HG03442 (cell line): ENCODE measurements at regions not wholly inside any gene's neighbourhood (a gene's known extent, or its start where the extent isn't known, plus 50 kb on each side); places are given as distances from the start of the nearest gene placed in this dataset.

Experiments
- ATAC-seq: cut with Tn5 transposase; IDR thresholded peaks from one replicate; pipeline ENCODE4 v1.9.1; 2021; ENCODE audit warnings: mild to moderate bottlenecking, moderate library complexity; ENCODE audit not compliant: unreplicated experiment

DNA sequence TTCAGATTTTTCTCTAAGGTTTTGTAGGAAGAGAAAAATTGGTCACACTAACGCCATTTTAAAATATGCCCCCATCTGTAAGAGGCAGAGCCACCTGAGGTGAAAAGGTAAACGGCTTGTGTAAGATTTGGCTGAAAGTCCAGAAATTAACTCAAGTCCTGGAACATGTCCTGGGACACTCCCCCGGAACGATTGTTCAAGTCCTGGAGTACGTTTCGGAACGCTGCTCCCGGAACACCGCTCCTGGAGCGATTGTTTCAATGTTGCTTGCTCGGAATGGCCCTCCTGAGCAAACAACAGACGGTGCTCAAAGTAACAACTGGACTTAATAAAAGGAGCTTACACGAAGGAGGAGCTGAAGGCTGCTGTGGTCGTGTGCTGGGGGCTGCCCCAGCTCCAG lies 796.5 kb upstream of the SLIT2 start:
- ATAC-seq, result no peak

DNA sequence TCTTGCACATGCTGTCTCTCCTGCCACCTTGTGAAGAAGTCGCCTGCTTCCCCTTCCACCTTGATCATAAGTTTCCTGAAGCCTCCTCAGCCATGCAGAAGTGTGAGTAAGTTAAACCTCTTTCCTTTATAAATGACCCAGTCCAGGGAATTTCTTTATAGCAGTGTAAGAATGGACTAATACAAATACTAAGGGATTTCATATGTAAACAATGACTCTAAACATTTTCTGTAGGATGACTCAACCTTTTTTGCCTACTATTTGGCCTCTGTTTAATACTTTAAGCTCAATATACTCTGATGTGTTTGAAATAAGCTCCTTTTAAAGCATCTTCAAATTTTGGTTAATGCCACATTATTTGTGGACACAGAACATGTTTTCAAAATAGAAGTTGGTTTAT lies 813.5 kb upstream of the SLIT2 start:
- no peak for ATAC-seq

DNA sequence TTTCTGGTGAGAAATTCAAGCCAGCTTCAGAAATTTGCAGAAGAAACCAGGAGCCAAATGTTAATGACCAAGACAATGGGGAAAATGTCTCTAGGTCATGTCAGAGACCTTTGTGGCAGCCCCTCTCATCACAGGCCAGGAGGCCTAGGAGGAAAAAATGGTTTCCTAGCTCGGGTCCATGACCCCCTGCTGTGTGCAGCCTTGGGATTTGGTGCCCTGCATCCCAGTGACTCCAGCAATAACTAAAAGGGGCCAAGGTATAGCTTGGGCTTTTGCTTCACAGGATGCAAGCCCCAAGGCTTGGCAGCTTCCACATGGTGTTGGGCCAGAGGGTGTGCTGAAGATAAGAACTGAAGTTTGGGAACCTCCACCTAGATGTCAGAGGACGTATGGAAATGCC lies 814.7 kb upstream of the SLIT2 start:
- no peak for ATAC-seq

DNA sequence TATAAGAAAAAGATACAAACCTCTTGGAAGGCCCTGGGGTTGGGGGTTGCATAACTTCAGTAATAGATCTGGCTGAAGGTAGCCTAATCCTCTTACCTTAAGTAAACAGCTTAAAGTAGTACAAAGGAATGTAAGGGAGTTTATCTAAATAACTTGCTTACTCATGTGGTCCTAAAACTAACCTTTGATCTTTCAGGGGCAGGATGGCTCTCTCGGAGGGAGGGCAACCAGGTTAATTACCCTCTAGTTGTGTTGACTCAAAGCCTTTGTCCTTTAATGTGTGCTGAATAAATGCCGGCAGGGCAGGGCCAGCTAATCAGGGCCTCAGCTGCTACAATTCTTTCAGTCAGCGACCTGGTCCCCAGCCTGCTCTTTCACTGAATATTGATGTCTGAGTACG lies 822.0 kb upstream of the SLIT2 start:
- no peak for ATAC-seq

DNA sequence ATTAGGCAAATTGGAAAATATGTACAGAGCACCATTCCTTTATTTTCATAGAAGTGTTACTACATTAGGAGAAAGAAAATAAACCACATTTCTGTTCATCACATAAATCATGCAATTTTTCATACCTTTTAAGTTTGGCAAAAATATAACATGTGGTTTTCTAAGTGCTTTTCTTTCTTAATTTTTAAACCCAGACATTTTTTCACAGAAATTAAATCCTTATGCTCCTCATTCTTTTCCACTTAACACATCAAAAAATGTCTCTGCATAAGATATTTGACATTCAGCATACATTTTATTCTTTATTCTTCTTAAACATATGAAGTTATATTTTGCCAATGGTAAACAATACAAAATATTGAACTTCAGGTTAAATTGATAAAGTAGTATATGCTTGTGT lies 826.6 kb upstream of the SLIT2 start:
- ATAC-seq, result no peak

DNA sequence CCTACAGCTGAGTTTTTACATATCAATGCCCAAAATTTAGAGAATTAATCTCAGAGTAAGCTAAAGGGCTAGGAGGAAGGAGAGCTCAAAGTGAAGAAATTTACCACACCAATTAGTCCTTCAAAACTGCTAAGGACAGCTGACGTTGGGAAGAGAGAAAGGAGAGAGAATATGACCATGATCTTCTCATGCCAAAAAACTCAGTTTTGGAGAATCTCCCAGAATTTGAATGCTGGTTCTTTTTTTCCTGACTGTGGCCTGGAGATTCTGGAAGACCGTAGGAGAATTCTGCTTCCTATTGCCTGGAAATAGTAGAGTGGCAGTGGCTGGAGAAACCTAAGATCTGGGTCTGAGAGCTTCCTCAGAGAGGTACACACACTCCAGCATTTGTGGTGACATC lies 834.4 kb upstream of the SLIT2 start:
- ATAC-seq, result no peak

DNA sequence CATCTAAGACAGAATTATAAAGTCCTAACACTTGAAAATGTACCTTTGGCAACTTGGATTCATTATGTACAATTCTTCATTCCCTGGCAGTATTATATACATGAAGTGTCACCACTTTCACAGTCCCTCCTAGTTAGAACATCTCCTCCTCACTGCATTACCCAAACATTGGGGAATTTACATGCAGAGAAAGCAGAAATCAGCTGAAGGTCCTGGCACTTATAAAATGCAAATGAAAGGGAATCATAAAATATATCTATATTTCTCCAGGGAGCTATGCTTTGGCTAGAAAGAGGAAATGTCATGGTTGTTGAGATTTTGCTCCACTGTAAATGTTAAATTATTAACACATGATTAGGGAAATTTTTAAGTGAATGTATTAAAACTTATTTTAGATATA lies 835.6 kb upstream of the SLIT2 start:
- ATAC-seq, result no peak

DNA sequence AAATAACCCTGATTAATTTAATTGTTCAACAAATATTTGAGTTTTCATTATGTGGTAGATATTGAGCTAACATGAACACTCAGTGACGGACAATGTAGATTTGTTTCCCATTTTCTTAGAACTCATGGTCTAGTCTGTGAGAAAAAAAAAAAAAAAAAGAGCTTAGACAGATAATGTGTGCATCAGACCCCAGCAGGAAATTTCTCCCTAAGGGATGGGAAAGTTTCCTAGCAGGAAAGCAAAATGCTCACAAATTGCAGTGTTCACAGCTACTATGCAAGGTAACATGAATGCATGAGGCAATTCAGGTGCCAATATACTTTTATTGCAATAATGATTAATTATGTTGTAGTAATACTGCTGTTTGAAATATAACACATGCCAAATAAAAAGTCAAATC lies 843.2 kb upstream of the SLIT2 start:
- no peak for ATAC-seq

DNA sequence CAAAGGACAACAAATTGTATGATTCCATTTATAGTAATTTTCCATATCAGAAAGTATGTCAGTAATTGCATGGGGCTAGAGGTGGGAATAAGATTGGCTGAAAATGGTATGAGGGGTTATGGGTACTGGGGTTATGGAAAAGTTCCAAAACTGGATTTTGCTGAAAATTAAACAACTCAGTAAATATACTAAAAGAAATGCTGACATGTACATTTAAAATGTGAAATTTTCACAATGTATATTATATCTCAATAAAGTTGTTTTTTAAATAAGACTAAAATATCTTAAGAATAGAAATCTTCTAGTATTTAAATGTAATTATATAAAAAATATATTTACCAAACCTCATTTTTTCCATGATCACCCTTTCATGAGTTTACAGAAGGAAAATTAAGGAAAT lies 844.9 kb upstream of the SLIT2 start:
- no peak for ATAC-seq

DNA sequence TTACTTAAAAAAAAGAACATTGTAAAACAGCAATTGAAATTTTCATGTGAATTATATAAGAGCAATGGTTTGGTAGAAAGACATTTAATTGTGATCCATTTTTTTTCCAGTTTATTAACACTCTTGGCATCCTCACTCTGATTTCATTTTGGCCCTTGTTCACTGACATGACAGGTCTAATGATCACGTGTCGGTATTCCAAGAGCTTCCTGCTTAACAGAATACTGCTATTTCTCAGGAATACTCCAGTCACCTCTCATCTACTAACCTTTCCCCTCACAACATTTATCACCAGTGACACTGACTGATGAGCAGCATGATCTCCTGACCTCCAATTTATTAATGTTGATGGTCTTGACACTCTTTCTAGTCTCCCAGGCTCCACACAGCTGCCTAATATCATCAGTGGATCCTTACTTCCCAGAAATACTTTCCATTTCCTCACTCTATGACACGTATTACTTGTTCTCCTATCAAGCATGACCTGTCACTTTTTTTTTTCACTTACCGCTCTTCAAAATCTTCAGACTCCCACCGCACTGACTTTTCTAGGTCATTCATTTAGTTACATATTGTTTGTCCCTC lies 847.8 kb upstream of the SLIT2 start:
- no peak for ATAC-seq

DNA sequence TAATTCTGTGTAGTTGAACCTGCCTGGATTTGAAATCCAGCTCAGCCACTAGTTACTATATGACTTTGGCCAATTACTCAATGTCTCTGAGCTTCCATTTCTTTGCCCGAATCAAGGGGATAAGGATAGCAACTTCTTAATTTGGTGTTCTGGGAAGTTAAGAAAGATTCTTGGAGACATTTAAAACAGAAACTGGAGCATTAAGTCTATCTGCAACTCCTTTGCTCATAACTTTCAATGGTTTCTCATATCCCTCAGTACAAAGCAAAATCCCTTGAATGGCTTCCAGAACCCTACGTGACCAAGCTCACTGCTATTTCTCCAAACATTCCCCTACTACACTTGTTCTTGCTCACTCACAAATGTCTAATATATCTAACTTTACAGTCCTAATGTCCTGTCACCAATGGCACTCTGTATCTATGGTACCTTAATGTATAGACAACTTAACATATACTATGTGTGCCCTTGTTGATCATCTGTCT lies 849.1 kb upstream of the SLIT2 start:
- ATAC-seq, result no peak

DNA sequence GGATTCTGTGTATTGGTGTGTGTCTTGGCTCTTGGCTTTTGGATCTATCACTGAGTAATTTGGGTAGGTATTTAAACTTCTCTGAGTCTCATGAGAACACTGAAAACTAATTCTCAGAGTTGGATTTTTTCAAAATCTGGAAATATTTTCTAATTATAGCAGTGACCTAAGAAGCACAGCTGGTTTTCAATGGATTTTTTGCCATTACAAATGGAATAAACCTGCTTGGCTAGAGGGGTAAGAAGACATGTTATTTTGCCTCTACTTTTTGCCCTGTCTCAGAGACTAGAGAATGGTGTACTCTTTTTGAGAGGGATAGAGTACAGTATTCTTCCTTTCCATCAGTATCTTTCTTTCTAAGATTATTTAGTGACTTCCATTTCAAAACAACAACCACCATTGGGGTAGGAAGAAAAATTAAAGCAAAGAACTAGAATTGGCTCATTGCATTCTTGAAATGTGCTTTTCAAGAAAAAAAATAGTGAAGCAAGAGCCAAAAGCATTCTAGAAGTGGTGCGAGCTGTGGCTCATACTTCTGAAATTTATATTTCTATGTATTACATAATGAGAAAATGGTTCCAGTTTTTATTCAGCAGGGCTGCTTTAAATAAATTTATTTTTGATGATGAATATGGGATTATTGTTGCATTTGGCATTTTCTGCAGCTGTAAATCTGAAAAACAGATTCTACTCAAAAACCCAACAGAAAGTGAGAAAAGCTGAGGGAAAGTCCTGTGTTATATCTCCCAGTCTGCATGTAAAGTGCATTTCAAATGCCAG lies 850.2 kb upstream of the SLIT2 start:
- ATAC-seq, result no peak

DNA sequence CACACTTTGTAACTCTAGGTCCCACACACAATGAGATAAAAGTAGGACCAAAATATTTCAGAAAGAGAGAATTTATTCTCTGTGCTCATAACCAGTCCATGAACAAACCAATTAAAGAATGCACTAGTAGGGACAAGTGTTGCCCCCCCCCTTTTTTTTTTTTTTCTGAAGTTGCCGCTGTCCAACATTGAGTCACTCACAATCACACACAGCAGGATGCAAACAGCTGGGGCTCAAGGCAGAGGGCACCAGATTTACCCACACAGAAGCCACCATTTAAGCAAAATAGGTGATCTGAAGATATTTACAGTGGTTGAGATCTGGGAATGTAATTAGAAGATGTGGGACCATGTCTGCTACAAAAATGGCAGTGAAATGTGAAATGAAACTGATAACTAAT lies 850.9 kb upstream of the SLIT2 start:
- no peak for ATAC-seq

DNA sequence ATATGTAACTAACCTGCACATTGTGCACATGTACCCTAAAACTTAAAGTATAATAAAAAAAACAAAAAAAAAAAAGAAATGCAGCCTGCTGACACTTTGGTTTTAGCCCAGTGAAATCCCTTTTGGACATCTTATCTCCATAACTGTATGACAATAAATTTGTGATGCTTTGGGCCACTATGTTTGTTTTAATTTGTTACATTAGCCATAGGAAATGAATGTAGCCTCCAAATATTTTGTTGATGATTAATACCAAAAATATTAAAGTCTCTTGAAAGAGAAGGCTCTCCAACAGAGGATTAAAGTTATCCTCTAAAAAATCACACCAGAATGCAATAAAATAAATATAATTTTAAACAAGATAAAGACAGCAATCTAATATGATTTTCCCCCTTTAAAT lies 852.7 kb upstream of the SLIT2 start:
- no peak for ATAC-seq

DNA sequence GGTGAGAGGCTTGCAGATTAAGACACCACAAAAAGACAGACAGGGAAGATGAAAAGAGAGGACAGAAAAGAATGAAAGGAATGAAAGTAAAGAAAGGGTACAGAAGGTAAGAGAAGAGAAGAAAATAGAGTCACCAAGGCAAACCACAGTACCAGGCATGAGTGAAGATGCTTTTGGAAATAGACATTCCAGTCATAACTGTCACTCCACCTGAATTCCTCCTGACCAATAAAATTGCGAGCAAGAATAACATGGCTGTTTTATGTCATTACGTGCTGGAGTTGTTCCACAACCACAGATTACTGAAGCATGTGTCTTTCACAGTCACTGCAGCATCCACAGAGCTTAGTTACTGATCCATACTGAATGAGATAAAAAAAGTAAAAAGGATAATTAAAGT lies 864.9 kb upstream of the SLIT2 start:
- ATAC-seq, result no peak

DNA sequence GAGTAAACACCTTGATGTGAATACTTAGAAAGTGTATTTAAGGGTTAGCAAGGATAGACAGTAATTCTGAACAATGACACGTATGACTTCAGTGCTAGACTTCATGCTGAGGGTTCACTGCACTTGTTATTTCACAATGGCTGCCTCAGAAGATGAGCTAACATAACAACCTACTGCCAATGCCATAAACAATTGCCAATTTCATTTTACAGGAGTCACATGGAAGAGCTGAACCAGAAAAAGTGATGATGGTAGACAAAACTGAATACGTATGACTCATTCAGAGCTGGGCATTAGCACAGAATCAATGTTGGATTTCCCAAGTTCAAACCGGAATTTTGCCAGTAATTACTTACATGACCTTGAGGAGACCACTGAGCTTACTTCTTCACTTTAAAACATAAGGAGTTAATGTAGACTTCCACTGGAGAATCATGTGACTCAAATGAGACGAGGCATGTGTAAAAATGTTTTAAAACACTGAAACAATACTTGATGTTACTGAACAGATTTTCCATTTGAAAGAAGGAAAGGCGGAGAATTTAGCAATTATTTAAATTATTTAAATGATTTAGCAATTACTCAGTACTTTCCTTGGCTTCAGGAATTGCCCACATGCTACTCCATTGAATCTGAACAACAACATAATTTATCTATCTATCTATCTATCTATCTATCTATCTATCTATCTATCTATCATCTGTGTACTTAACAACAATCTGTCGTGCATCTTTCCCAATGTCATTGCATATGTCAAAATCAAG lies 868.5 kb upstream of the SLIT2 start:
- ATAC-seq, result no peak

DNA sequence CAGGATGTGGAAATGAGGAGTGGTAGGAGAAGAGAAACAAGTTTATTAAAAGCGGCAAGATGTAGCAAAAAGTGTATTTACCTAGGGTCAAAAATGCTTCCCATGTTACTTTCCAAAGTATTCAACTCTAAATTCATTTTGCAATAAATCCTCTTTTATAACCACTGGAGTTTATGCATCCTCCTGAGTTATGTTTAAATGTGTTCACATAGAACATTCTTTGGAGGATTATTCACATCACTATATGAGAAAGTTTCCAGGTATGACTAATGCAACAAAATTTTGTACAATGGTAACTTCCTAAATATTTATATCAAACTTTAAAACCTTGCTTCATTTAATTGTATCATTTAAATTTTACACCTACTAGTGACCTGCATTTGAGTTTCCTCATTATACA lies 870.6 kb upstream of the SLIT2 start:
- no peak for ATAC-seq

DNA sequence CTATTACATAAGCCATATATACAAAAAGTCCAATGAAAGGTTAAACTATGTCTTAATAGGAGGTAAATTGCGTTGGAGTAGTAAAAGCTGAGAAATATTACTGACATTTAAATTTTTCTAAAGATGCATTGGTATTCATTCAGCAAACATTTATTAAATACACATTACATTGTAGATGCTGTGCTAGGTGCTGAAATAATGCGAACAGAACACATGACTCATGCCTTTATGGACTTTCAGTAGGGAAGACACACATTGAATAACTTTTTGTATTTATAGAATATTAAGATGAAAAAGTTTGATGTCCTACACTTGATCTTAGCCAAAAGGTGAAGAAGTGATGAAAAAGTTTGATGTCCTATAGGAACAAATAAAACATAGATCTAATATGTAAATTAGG lies 871.1 kb upstream of the SLIT2 start:
- no peak for ATAC-seq

DNA sequence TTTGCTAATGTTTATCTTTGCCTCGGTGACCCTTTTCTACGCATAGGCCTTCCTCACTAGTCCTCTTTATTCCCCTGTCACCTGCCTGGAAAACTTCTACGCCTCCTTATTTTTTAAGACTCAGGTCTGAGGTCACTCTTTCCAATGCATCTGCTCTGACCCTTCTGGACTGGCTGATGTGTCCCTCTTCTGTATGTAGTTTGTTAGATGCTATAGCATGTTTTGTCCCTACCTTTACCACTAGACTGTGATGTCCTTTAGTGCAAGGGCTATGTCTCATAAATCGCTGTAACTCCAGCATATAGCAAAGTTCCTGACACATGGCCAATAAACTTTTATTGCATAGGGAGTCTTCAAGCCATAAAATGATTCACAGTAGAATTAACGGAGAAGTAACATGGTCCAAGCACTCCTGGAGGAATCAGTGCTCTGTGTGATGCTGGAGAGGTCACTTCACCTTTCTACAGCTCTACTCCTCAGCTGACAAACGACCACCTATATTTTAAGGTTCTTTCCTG lies 872.5 kb upstream of the SLIT2 start:
- no peak for ATAC-seq

DNA sequence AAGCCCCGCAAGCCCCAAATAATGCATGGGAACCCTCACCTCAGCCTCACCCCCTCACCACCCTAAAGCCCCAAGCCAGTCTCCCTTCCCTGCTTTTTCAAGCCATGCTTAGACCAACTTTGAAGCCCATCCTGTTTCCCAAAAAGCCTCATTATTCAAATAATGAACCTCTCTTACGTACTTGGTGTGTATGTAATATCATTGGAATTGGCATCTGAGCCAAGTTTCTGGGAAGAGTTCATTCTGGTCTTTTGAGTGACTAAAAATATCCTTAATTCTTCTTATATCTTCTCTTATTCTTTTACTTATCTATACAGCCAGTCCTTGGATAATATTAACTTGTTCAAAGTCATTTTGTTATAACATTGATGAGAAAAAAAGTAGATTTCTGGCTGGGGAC lies 875.8 kb upstream of the SLIT2 start:
- ATAC-seq, result no peak

DNA sequence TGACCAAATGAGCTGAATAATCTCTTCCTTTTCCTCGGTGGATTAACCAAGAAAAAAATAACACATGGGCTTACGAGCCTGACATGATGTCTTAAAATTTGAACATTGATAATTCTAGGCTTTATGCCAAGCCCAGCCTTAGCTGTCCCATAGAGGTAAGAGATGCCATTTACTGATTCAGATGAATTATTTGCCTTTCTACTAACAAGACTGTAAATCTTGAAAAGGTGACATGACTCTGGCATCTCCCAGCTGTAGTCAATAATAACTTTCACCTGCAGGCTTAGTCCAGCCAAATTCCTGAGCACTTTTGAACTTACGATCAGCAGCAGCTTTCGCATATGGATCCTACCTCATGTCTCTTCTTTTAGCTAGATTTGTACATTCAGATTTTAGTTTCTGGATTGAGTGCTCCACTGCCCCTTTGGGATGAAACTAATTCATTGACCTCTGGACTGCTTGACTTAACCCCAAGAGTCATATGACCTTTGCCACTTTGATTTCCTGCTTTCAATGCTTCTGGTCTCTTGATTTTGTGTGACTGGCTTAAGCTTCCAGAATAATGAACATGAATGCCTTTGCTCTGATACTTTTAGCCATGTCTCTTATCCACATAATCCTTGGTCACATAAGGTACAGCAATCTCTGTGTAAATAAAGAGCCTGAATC lies 876.4 kb upstream of the SLIT2 start:
- ATAC-seq, result no peak
